Uterus (tissue), 2 donors: ENCODE measurements at regions not wholly inside any gene's neighbourhood (a gene's known extent, or its start where the extent isn't known, plus 50 kb on each side); places are given as distances from the start of the nearest gene placed in this dataset.

Experiments used
- POLR2A ChIP-seq, 2 donors: fragments of 450-650 bp; IDR thresholded peaks; one replicate each; pipeline ENCODE4 v1.6.1; 2016; ENCODE audit warnings: antibody characterized with exemption in 2 of 2, mild to moderate bottlenecking in 1 of 2, moderate library complexity in 1 of 2
- TF ChIP-seq, protein P1 (sequence below), 4 experiments: fragments of 200-600 bp in 2 of 4; fragments of 450-650 bp in 2 of 4; sonication (generic) in 2 of 4; IDR thresholded peaks; one replicate each; pipeline ENCODE4 v1.5.1; 2016 to 2019; ENCODE audit warnings: antibody characterized with exemption in 4 of 4, mild to moderate bottlenecking in 2 of 4, moderate library complexity in 1 of 4

DNA sequence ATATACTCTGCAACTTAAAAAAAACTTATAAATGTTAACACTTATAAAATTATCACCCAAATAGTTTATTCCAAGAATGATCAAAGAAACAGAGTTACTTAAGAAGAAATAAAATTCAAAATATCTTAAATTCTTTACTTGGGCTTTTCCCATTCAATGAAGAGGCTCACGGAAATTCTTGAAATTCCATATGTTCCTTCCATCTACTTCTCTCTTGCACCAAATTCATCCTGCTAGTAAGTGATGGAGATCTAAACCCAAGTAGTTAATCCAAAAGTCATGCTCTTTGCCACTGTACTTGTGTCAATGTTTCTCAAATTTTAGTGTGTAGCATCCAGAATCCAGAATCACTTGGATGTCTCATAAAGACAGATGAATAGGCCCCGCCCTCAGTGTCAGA, 465.9 kb downstream of the TXNL1 start:
- TF ChIP-seq, protein P1, sequence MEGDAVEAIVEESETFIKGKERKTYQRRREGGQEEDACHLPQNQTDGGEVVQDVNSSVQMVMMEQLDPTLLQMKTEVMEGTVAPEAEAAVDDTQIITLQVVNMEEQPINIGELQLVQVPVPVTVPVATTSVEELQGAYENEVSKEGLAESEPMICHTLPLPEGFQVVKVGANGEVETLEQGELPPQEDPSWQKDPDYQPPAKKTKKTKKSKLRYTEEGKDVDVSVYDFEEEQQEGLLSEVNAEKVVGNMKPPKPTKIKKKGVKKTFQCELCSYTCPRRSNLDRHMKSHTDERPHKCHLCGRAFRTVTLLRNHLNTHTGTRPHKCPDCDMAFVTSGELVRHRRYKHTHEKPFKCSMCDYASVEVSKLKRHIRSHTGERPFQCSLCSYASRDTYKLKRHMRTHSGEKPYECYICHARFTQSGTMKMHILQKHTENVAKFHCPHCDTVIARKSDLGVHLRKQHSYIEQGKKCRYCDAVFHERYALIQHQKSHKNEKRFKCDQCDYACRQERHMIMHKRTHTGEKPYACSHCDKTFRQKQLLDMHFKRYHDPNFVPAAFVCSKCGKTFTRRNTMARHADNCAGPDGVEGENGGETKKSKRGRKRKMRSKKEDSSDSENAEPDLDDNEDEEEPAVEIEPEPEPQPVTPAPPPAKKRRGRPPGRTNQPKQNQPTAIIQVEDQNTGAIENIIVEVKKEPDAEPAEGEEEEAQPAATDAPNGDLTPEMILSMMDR (IDR thresholded peaks at IDR 0.05): no peak
- TF ChIP-seq POLR2A (IDR thresholded peaks at IDR 0.05): no peak
